HuH-7 (cell line): ENCODE measurements at regions not wholly inside any gene's neighbourhood (a gene's known extent, or its start where the extent isn't known, plus 50 kb on each side); places are given as distances from the start of the nearest gene placed in this dataset.
"Not testable (repeated sequence)": the region's sequence is repeated elsewhere in the genome, so short reads cannot be mapped to it uniquely, and the experiment has no call there.

Experiments
- DNase-seq: peaks from one replicate; pipeline ENCODE4 v3.0.0; 2011; ENCODE audit warnings: low spot score

DNA sequence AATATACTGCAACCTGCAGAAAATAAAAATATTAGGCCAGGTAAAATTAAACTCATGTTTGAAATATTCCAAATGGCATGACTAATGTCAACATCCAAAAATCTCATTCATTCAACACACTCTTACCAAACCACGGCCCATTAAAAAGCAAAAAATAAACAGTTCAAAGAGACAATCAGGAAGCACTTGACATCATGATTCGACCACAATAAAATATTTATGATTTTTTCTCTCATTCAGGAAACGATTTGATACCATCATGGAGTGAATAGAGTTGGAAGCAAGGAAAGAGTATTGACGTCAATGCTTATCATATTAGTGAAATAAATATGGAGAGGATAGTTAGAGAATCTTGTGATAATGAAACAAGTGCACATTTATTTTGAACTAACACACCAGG, 354.1 kb downstream of the KCNJ2 start:
- no peak for DNase-seq

DNA sequence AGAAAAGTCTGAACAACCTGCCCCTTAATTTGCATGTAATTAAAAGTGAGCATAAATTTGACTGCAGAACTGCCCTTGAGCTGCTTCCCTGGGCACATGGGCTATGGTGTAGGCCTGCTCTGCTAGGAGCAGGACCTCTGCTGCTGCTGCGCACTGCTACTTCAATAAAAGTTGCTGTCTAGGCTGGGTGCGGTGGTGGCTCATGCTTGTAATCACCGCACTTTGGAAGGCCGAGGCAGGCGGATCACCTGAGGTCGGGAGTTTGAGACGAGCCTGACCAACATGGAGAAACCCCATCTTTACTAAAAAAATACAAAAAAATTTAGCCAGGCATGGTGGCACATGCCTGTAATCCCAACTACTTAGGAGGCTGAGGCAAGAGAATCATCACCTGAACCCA, 355.7 kb downstream of the KCNJ2 start:
- DNase-seq, result not testable (repeated sequence)

DNA sequence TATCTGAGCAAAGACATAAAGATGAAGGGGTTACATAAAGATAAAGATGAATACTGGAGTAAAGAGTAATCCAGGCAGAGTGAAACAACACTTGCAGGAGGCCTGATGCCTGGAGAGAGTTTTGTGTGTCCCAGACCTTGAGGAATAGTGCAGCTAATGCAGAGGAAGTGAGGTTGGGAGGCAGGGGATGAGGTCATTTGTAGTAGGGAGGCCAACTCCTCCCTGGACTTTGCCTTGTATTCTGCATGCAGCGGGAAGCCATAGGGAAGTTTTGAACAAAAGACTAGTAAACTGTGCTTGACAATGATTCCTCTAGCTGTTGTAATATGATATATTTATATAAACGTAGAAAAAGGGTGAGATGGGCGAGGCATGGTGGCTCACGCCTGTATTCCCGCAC, 356.6 kb downstream of the KCNJ2 start:
- no peak for DNase-seq

DNA sequence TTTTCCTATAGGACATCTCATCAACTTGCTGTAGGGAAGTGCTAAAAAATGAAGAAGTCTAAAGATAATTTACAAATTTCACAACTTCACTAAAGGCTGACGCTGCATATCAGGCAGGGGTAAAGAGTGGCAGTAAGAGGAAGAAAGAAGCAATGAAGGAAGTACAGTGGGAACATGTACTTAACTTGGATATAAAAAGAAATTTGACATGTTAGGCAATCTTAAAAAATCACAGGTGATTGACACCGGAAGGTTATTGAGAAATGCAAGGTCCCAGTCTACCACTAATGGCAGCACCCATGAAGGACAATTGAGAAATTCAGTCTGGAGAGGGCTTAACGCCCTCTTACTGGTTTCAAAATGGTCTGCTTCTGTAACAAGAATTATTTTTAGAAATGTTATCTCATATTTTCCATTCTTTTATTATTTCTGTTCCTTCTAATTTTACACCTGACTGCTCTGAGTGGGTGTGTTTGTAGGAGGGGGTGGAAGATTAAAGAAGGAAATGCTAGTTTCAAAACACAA, 358.1 kb downstream of the KCNJ2 start:
- DNase-seq, result no peak

DNA sequence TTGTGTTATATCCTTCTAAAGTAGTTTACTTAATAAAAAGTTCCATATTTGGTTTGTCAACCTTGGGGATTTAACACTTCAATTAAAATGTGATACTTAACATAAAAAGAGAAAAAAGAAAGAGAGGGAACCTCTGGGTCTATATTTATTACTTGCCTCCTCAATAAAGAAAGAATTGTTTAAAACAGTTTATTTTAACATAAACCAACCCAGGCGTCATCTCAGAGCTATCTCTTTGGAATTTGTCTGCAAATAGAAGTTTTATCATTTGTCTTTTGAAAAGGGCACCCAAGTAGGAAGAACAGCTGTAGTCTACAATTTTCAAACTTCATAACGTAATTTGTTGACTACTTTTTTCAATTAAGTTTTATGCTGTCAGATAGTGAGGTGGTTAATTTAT, 364.1 kb downstream of the KCNJ2 start:
- DNase-seq, result no peak

DNA sequence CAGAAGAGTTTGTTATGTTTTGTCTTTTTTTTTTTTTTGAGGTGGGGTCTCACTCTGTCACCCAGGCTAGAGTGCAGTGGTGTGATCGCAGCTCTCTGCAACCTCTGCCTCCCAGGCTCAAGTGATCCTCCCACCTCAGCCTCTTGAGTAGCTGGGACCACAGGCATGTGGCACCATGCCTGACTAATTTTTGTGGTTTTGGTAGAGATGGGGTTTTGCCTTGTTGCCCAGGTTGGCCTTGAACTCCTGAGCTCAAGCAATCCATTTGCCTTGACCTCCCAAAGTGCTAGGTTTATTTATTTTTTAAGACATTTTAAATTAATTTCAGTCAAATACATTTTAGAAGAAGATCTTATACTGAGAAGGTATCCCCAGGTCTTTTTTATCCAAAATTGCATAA, 366.7 kb downstream of the KCNJ2 start:
- DNase-seq, result no peak

DNA sequence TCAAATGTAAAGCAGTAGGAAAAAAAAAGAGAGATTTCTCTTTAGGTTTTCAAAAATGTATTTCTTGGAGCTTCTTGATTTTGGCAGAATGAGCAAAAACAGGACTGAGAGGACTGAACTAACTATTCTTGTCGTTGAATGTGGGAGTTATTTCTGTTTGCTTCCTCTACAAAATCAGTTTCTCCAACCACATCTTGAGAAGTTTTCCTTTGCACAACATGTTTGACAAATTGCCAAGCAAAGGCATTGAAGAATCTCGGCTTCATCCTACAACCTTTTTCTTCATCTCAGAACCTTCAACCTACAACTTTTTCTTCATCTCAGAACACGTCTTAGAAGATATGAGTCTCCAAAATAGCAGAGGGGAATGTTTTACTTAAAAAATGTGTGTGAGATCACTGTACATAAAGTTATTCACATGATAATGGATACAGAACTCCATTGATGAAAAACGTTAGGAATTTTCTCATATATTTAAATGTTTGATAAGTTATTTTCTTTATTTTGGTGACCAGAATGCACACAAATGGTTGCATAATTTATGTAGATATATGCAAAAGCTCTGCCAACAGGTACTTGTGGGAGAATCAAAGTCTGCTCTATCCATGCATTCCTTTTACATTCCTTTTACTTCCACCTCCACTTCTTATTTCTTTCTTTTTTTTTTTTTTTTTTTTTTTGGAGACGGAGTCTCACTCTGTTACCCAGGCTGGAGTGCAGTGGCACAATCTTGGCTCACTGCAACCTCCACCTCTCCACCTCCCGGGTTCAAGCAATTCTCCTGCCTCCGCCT, 370.0 kb downstream of the KCNJ2 start:
- no peak for DNase-seq

DNA sequence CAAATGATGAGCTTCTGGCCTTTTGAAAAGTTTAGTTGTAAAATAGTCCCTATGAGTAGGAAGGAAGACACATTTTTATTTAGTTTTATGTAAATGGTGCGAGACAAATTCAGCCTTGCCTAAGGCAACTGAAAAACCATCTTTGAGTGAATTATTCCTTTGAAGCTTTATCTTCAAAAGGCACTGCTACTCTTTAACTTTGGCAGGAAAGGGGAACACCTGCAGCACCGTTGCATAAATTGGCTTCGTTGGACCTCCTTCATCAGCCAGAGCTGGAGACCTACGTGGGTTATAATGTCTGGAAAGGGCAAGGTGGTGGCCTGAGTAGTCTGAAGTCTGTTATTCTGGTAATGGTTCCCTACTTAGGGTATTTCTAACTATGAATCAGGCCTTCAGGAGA, 373.5 kb downstream of the KCNJ2 start:
- no peak for DNase-seq

DNA sequence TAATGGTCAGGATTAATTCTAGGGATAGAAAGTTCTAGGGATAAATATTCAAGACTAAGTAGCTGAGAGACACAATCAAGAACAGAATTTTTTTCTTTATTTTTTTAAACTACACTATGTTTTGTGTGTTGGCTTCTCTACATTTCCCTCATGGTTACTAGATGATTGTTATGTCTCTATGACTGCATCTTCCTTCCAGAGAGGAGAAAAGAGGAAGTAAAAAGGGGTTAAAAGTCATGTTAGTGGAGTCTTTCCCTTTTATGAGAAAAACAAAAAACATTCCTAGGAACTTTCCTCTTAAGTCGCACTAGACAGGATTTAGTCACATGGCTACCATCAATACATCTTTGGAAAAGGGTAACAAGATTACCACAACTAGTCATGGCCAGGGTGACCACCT, 375.0 kb downstream of the KCNJ2 start:
- DNase-seq, result no peak

DNA sequence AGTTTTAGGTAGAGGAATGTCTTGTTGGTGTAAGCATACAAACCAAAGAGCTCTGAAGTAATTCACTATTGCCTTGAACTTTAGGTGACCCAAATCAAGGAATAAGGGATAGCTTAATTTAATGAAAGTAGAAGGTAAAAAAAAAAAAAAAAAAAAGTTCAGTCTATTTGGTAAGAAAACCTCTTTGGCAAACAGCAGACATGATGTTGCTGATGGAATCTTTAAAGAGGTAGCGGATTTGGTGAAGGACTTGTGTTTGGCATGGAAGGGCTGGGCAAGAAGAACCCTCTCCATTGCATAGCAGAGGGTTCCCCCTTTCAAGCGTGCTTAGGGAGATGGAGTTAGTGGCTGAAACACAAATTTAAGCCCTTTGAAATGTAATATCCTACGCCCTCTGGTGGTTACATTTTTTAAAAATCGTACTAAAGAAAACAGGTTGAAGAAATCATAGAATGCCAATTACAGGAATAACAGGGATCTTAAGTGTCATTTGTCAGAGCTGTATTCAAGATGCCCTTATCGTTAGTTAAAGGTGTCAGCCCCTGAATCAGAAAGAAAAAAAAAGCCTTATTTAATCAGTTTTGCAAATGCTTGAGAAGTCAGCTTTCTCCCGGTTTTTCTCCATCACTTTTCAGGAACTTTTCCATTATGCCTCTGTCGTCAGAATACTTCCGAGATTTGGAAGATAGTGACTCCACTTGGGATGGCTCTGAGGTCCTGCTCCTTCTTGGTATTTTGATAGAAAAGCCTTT, 383.1 kb downstream of the KCNJ2 start:
- DNase-seq, result peak; percentile 32

DNA sequence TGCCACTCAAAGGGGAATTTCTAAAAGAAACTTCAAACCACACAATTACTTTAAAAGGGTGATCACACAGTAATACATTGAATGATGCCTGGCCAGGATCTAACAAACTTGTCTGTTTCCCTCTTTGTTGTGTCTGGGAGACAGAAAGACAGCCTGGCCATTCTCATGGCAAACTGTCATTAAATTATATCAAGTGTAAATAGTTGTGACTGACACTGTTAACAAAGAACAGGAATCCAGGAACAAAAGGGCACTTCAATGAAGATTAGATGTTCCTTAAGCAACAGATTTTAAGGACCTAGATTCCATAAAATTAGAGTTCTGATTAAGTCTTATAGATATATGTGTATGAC, 383.6 kb downstream of the KCNJ2 start:
- DNase-seq, result no peak

DNA sequence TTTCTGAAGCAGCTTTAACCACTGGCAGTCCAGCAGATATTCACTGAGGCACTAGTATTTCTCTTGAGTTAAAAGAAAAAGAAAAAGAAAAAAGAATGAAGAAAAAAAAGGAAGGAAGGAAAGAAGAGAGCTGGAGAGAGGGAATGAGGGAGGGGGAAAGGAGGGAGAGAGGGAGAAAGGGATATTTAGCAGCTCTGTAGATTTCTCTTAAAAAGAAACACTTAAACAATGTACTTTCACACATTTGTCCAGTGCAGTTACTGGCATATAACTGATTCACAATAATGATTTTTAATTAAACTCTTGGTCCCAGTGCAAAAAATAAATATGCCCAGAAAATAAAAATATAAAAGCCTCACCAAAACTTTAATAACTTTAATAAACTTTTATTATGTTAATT, 386.4 kb downstream of the KCNJ2 start:
- DNase-seq, result no peak

DNA sequence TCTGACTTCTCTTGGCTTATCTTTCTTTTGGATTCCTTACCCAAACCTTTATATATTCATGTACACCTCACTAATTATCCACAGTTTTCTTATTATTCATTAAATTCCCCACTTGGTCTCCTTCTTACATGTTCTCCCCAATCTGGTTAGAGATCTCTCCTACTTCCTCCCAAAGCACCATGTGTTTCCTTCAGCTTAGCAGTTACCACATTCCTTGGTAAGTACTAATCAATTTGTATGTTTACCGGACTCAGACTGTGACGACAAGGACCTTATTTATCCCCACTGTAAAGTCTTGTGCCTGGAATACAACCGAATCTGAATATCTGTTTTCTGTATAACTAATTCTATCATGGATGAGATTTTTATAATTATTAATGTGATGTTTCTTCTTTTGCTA, 389.5 kb downstream of the KCNJ2 start:
- no peak for DNase-seq

DNA sequence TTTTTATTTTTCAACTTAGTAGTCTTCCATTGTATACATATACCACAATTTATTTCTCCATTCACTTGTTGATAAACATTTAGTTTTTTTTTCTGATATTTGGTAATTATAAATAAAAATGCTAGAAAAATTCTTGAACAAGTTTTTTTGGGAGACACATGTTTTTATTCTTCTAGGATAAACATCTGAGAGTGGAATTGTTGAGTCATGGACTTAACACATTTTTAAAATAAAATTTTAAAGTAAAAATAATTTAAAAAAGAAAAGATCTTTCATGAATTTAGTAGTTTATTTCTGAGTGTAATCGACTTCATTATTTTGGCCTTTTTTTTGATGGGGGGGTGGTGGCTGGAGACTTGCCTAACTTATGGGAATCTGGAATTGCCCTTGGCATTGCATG, 391.1 kb downstream of the KCNJ2 start:
- DNase-seq, result no peak

DNA sequence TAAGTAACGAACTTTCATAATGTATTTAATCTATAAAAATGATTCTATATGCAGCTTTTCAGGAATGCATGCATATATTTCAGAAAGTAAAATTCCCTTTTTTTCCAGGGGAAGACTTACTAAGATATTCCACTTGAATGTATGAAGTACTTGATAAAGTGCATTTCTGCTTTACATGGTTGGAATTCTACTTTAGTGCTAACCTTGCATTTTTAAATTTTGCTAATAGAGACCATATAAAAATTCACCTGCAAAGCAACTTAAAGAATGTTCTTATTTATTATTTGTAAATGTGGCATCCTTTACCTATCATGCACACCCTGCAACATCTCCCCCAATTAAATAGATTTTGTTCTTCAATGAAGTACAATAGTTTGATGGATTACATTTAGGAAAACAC, 392.8 kb downstream of the KCNJ2 start:
- no peak for DNase-seq

DNA sequence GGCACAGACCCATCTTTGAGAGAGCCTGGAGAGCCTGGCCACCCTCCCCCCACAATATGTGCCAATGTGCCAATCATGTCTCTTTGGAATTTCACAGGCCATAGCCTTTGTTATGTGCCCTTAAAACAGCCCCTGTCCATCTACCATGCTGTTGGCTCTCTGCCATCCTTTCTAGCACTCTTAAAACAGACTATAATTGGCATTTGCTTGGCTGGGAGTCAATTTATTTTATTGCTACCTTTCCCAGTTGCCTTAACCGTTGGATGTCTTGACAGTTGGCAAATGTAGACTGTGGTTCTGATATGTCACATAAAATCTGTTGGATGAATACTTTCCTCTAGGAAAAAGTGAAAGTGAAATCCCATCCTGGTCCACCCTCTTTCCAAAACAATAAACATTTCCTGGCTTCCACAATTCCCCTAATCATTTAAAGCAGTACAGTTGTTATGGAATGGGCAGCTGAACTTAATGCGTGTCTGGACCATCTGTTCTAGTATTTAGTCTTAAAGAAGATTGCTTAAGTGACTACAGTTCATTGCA, 394.0 kb downstream of the KCNJ2 start:
- no peak for DNase-seq

DNA sequence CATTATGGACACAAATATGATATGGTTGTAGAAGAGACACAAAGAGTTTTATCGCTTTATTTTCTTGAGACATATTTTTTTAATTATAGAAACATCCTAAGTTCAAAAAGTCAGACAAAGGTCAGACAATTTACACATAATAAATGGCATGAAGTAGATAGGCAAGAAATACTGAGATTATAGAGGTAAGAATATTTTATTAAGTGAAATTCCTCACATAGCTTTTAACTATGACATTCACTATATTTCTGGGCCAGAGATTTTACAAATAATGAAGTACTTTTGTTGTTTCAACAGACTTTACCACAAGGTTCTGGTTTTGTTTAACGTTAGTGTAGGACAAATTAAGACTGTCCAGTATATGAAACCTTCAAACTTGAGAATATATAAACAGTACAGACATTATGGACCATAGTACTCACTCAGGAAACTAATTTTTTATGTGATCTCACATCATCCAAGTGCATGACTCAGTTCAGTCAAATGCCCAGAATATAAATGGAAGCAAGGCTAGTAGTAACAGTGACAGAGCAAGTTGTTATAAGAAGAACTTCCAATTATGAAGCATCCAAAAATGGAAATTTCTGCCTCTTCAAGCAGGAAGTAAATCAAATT, 394.8 kb downstream of the KCNJ2 start:
- DNase-seq, result no peak

DNA sequence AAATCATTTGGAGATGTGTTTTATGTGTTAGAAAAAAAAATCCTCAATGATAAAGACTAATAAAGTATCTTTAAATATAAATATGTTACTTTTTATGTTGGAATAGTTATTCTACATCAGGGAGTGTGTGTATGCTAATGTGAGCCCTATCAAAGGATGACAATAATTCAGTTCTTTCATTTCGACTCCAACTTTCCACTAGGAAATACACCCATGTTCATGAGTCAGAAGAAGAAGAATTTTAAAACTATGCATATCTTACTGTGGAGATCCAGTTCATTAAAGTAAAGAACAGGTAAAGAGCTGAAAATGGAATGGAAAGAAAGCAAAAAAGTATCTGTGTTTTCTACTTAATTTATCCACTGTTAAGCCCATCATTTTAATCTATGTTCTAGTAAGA, 399.8 kb downstream of the KCNJ2 start:
- DNase-seq, result no peak

DNA sequence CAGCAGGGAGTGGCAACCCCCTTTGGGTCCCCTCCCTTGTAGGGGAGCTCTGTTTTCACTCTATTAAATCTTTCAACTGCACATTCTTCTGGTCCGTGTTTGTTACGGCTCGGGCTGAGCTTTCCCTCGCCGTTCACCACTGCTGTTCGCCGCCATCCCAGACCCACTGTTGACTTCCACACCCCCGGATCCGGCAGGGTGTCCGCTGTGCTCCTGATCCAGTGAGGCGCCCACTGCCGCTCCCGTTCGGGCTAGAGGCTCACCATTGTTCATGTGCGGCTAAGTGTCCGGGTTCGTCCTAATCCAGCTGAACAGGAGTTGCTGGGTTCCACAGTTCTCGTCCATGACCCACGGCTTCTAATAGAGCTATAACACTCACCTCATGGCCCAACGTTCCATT, 408.1 kb downstream of the KCNJ2 start:
- no peak for DNase-seq

DNA sequence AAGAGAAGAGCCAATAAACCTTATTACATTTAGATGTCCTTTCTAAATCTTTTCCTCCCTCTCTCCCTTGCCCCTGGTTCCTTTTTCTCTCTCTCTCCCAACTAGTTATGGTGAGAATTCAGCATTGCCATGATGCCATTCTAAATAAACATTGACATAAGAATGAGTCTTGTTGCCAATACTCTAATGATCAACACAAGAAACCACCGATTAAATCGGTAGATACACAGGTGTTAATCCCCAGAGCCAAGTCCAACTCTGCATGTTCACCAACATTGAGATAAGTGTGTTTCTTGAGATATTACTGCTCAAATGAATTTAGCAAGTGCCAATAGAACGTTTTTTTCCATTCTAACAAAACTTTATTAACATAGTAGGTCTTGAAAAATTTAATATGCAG, 412.1 kb downstream of the KCNJ2 start:
- no peak for DNase-seq

DNA sequence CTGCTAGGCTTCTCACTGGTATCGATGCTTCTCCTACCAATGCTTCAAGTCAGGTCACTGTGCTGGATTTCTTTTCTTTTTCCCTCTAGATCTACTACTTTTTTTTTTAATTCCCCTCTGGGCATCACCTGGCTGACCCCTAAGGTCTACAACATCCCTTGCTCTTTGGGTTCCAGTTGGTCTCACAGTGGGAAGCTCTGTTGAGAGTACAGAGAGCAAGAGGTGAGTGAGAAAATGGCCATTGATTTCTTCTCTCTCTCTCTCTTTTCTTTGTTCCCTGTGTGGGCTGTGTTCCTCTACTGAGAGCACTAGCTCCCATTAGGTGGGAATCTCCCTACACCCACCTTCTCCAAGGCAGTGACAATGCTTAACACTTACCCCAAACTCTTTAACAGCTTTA, 413.4 kb downstream of the KCNJ2 start:
- DNase-seq, result no peak

DNA sequence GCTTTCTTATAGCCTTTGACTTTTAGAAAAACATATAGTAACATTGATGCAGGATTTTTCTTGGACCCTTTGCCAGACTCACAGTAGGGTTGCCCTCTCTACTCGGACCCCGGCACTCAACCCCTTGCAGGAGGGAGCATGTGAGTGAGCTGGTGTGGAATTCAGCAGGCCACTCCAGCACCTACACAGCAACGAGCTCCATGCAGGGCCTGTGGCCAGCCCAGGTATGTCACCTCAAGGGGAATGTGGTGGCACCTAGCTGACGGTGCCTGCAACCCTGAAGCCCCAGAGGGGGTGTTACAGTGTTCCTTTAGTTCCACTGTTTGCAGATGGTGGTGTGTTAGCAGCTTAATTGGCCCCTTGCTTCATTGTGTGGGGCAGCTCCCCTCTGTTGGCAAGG, 414.9 kb downstream of the KCNJ2 start:
- DNase-seq, result no peak

DNA sequence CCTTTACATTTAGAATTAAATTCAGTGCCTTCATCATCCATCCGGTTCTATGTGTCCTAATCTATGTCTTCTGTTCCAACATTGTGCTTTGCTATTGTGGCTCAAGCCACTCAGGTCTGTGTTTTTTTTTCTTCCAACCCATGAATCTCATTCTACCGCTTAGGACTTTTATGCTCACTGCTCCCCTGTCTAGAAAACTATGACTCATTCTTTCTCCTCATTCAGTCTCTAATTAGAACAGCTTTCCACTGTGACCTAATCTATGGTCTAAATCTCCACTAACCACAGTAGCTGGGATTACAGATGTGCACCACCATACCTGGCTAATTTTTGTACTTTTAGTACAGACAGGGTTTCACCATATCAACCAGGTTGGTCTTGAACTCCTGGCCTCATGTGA, 418.7 kb downstream of the KCNJ2 start:
- no peak for DNase-seq
